ENCODE measurements at regions not wholly inside any gene's neighbourhood (a gene's known extent, or its start where the extent isn't known, plus 50 kb on each side); places are given as distances from the start of the nearest gene placed in this dataset.

- Histone ChIP-seq H3K36me3 (replicated peaks in 1 of 2) (no peaks in the 10 kb centered on the region), H3K4me1 (replicated peaks in 1 of 2) (no peaks in the 10 kb centered on the region), H3K27ac (no peak overlapping the region), H3K9me3 (replicated peaks in 1 of 3) (no peaks in the 10 kb centered on the region), H3K27me3 (no peaks in the 10 kb centered on the region), H3K4me3 (no peak overlapping the region)
- intact Hi-C loops (cut with DNase I), result no loop called here
- WGBS, 4 donors, result 75 to 87% (median 83%) methylated on average over 5 of the region's 5 CpGs
- no peak for DNase-seq
- TF ChIP-seq CTCF (IDR thresholded peaks at IDR 0.05) (no peak), POLR2A (IDR thresholded peaks at IDR 0.05) (no peak)
Observed at GRCh38 chr11:115886422-115886733, 382.2 kb upstream of the CADM1 start.

GRCh38 chr11:115885535-115886421, 381.6 kb upstream of the CADM1 start:
- H3K27ac ChIP-seq, result no peak overlapping the region
- intact Hi-C loops (cut with DNase I), result no loop called here
- no peaks in the 10 kb centered on the region for H3K9me3 ChIP-seq (replicated peaks in 1 of 3)
- WGBS, 4 donors, result 64 to 80% (median 70%) methylated on average over 8 of the region's 8 CpGs
- no peak for DNase-seq
- H3K4me3 ChIP-seq, result no peak overlapping the region
- no peaks in the 10 kb centered on the region for H3K27me3 ChIP-seq
- no peaks in the 10 kb centered on the region for H3K4me1 ChIP-seq (replicated peaks in 1 of 2)
- no peak for TF ChIP-seq POLR2A (IDR thresholded peaks at IDR 0.05)
- TF ChIP-seq CTCF (IDR thresholded peaks at IDR 0.05), result no peak
- no peaks in the 10 kb centered on the region for H3K36me3 ChIP-seq (replicated peaks in 1 of 2)

- no peaks in the 10 kb centered on the region for H3K4me1 ChIP-seq (replicated peaks in 1 of 2)
- no peak overlapping the region for H3K4me3 ChIP-seq
- no peaks in the 10 kb centered on the region for H3K27me3 ChIP-seq
- no peaks in the 10 kb centered on the region for H3K36me3 ChIP-seq (replicated peaks in 1 of 2)
- no peak overlapping the region for H3K27ac ChIP-seq
- WGBS, 4 donors, result 59 to 64% (median 61%) methylated on average over 5 of the region's 5 CpGs
- DNase-seq, result no peak
- intact Hi-C loops (cut with DNase I), result no loop called here
- H3K9me3 ChIP-seq (replicated peaks in 1 of 3), result no peaks in the 10 kb centered on the region
- TF ChIP-seq POLR2A (IDR thresholded peaks at IDR 0.05), result no peak
- no peak for TF ChIP-seq CTCF (IDR thresholded peaks at IDR 0.05)
Observed at GRCh38 chr11:115884800-115885534, 380.8 kb upstream of the CADM1 start.

GRCh38 chr11:115874843-115875242, 370.6 kb upstream of the CADM1 start:
- intact Hi-C loops (cut with DNase I), result no loop called here
- no peaks in the 10 kb centered on the region for H3K4me1 ChIP-seq (replicated peaks in 1 of 2)
- no peaks in the 10 kb centered on the region for H3K9me3 ChIP-seq (replicated peaks in 1 of 3)
- no peak for DNase-seq
- no peaks in the 10 kb centered on the region for H3K27me3 ChIP-seq
- no peak overlapping the region for H3K4me3 ChIP-seq
- 78 to 95% (median 88%) methylated on average over 4 of the region's 4 CpGs for WGBS, 4 donors
- TF ChIP-seq CTCF (IDR thresholded peaks at IDR 0.05) (no peak), POLR2A (IDR thresholded peaks at IDR 0.05) (no peak)
- no peaks in the 10 kb centered on the region for H3K36me3 ChIP-seq (replicated peaks in 1 of 2)
- H3K27ac ChIP-seq, result no peak overlapping the region
